Testis (tissue), 2 donors: ENCODE measurements at regions not wholly inside any gene's neighbourhood (a gene's known extent, or its start where the extent isn't known, plus 50 kb on each side); places are given as distances from the start of the nearest gene placed in this dataset.

Experiments used
- DNase-seq: peaks from one replicate; pipeline ENCODE4 v3.0.0-alpha.2; 2019
- H3K27ac ChIP-seq, 2 donors: fragments of 200-600 bp; sonication (generic); one replicate each; pipeline ENCODE4 v1.5.1; 2019
- H3K27me3 ChIP-seq: fragments of 200-600 bp; sonication (generic); one replicate; pipeline ENCODE4 v1.5.1; 2019
- H3K36me3 ChIP-seq: fragments of 200-600 bp; sonication (generic); one replicate; pipeline ENCODE4 v1.5.1; 2017; ENCODE audit warnings: low read depth; ENCODE audit errors: missing control alignments
- H3K4me1 ChIP-seq: fragments of 200-600 bp; sonication (generic); one replicate; pipeline ENCODE4 v1.5.1; 2019
- H3K4me3 ChIP-seq, 2 donors: fragments of 200-600 bp; sonication (generic); one replicate each; pipeline ENCODE4 v1.5.1; 2017 to 2019
- H3K9me3 ChIP-seq: fragments of 200-600 bp; sonication (generic); one replicate; pipeline ENCODE4 v1.5.1; 2017
- POLR2A ChIP-seq: fragments of 450-650 bp; IDR thresholded peaks from one replicate; pipeline ENCODE4 v1.6.1; 2017; ENCODE audit warnings: antibody characterized with exemption, mild to moderate bottlenecking, moderate library complexity
- WGBS, 2 donors: methylation state at CpG; one replicate each; pipeline ENCODE4 v1.1.5; 2018; 5-methylcytosine and 5-hydroxymethylcytosine counted together
- intact Hi-C: fragments of 100-400 bp; cut with DNase I; formaldehyde crosslinking; loops from one replicate; pipeline ENCODE4 v1.15.1; 2023; ENCODE audit warnings: low total_unique reads
- TF ChIP-seq, protein P1 (sequence below), 3 experiments: fragments of 450-650 bp in 2 of 3; fragments of 200-600 bp in 1 of 3; sonication (generic) in 1 of 3; IDR thresholded peaks; one replicate each; pipeline ENCODE4 v1.5.1; 2016 to 2019; ENCODE audit warnings: antibody characterized with exemption in 3 of 3, mild to moderate bottlenecking in 2 of 3, moderate library complexity in 1 of 3

DNA sequence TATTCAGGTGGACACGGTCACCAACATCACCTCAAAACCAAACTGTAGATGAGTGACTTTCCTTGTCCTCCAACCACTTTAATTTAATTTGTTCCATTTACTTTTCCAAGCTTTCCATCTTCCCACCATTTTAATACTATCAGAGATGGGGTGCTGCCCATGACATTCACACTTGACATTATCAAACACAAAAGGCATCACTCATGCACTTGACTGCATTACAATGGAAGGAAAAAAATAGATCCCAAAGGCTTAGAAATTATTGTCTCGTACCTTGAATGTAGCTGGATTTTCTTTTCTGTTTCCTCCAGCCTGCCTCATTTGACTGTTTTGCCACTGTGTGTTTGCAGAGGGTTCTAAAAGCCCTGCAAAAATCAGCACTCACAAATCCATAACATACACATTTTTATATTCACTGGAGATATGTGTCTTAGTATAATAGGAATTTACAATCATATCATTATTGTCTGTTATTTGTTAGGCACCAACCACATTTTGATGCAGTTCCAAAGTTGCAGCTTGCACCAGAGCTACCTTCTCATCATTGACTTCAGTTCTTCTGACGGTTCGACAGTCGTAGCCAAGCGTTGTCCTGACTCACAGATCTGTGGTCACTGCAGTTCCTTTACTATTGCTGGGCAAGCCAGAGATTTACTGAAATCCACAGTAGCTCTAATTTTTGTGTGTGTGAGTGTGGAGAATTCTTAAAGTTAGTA lies 712.3 kb upstream of the WWC1 start:
- WGBS, 2 donors: 90 to 92% methylated on average over 6 of the region's 6 CpGs
- DNase-seq: no peak

GRCh38 chr5:167579693-167580055 lies 711.8 kb upstream of the WWC1 start:
- TF ChIP-seq POLR2A: no peak
- TF ChIP-seq, protein P1, sequence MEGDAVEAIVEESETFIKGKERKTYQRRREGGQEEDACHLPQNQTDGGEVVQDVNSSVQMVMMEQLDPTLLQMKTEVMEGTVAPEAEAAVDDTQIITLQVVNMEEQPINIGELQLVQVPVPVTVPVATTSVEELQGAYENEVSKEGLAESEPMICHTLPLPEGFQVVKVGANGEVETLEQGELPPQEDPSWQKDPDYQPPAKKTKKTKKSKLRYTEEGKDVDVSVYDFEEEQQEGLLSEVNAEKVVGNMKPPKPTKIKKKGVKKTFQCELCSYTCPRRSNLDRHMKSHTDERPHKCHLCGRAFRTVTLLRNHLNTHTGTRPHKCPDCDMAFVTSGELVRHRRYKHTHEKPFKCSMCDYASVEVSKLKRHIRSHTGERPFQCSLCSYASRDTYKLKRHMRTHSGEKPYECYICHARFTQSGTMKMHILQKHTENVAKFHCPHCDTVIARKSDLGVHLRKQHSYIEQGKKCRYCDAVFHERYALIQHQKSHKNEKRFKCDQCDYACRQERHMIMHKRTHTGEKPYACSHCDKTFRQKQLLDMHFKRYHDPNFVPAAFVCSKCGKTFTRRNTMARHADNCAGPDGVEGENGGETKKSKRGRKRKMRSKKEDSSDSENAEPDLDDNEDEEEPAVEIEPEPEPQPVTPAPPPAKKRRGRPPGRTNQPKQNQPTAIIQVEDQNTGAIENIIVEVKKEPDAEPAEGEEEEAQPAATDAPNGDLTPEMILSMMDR (IDR thresholded peaks at IDR 0.05): no peak
- Histone ChIP-seq H3K27ac (no peak overlapping the region), H3K4me3 (no peak overlapping the region), H3K9me3 (no peaks in the 10 kb centered on the region), H3K36me3 (no peaks in the 10 kb centered on the region), H3K4me1 (no peaks in the 10 kb centered on the region), H3K27me3 (no peaks in the 10 kb centered on the region)
- no peak for DNase-seq
- 78 to 87% methylated on average over 5 of the region's 5 CpGs for WGBS, 2 donors
- intact Hi-C loops: no loop called here

More for the DNA sequence above, 712.3 kb upstream of the WWC1 start:
- Histone ChIP-seq H3K27me3 (no peaks in the 10 kb centered on the region), H3K9me3 (no peaks in the 10 kb centered on the region), H3K27ac (no peak overlapping the region), H3K36me3 (no peaks in the 10 kb centered on the region), H3K4me1 (no peaks in the 10 kb centered on the region), H3K4me3 (no peak overlapping the region)
- TF ChIP-seq, protein P1 (IDR thresholded peaks at IDR 0.05): no peak
- TF ChIP-seq POLR2A: no peak
- intact Hi-C loops: no loop called here

GRCh38 chr5:167580608-167581007 lies 710.8 kb upstream of the WWC1 start:
- intact Hi-C loops: no loop called here
- 80 to 85% methylated on average over 13 of the region's 13 CpGs for WGBS, 2 donors
- Histone ChIP-seq H3K36me3 (no peaks in the 10 kb centered on the region), H3K4me1 (no peaks in the 10 kb centered on the region), H3K4me3 (no peak overlapping the region), H3K27me3 (no peaks in the 10 kb centered on the region), H3K27ac (no peak overlapping the region), H3K9me3 (no peaks in the 10 kb centered on the region)
- TF ChIP-seq, protein P1 (IDR thresholded peaks at IDR 0.05): no peak
- no peak for TF ChIP-seq POLR2A
- no peak for DNase-seq

- Histone ChIP-seq H3K9me3 (no peaks in the 10 kb centered on the region), H3K27me3 (no peaks in the 10 kb centered on the region), H3K4me3 (no peak overlapping the region), H3K36me3 (no peaks in the 10 kb centered on the region), H3K4me1 (no peaks in the 10 kb centered on the region), H3K27ac (no peak overlapping the region)
- DNase-seq: no peak
- WGBS, 2 donors: 79 to 80% methylated on average over 2 of the region's 2 CpGs
- TF ChIP-seq POLR2A: no peak
- TF ChIP-seq, protein P1 (IDR thresholded peaks at IDR 0.05): no peak
- intact Hi-C loops: no loop called here
Measured at GRCh38 chr5:167582283-167582682, 709.2 kb upstream of the WWC1 start.

- Histone ChIP-seq H3K9me3 (no peaks in the 10 kb centered on the region), H3K27ac (no peak overlapping the region), H3K27me3 (no peaks in the 10 kb centered on the region), H3K36me3 (no peaks in the 10 kb centered on the region), H3K4me3 (no peak overlapping the region), H3K4me1 (no peaks in the 10 kb centered on the region)
- TF ChIP-seq, protein P1 (IDR thresholded peaks at IDR 0.05): no peak
- no peak for TF ChIP-seq POLR2A
- 49 to 57% methylated on average over 6 of the region's 6 CpGs for WGBS, 2 donors
- DNase-seq: no peak
- intact Hi-C loops: no loop called here
Measured at GRCh38 chr5:167582886-167583285, 708.6 kb upstream of the WWC1 start.
